ENCODE measurements at regions not wholly inside any gene's neighbourhood (a gene's known extent, or its start where the extent isn't known, plus 50 kb on each side); places are given as distances from the start of the nearest gene placed in this dataset.

- TF ChIP-seq CTCF (IDR thresholded peaks at IDR 0.05; ENCODE audit: low read depth, low read length, missing control alignments): no peak
- in situ Hi-C loops (cut with HindIII; ENCODE audit: low sequenced_read_pairs): no loop called here
- H3K4me3 ChIP-seq (ENCODE audit: low read depth, low read length): no peak overlapping the region
- no peak for DNase-seq (ENCODE audit: low read depth)
Measured at GRCh38 chr1:244139655-244140054, 88.6 kb downstream of the ZBTB18 start.

GRCh38 chr1:244140420-244140819 is 89.3 kb downstream of the ZBTB18 start:
- in situ Hi-C loops (cut with HindIII; ENCODE audit: low sequenced_read_pairs): no loop called here
- no peak overlapping the region for H3K4me3 ChIP-seq (ENCODE audit: low read depth, low read length)
- TF ChIP-seq CTCF (IDR thresholded peaks at IDR 0.05; ENCODE audit: low read depth, low read length, missing control alignments): no peak
- DNase-seq (ENCODE audit: low read depth): no peak

- no peak overlapping the region for H3K4me3 ChIP-seq (ENCODE audit: low read depth, low read length)
- no peak for DNase-seq (ENCODE audit: low read depth)
- no peak for TF ChIP-seq CTCF (IDR thresholded peaks at IDR 0.05; ENCODE audit: low read depth, low read length, missing control alignments)
- in situ Hi-C loops (cut with HindIII; ENCODE audit: low sequenced_read_pairs): no loop called here
Measured at GRCh38 chr1:244144053-244144452, 93.0 kb downstream of the ZBTB18 start.

- no peak for TF ChIP-seq CTCF (IDR thresholded peaks at IDR 0.05; ENCODE audit: low read depth, low read length, missing control alignments)
- no peak for DNase-seq (ENCODE audit: low read depth)
- in situ Hi-C loops (cut with HindIII; ENCODE audit: low sequenced_read_pairs): no loop called here
- H3K4me3 ChIP-seq (ENCODE audit: low read depth, low read length): no peak overlapping the region
Measured at GRCh38 chr1:244150071-244150470, 99.0 kb downstream of the ZBTB18 start.

- no peak overlapping the region for H3K4me3 ChIP-seq (ENCODE audit: low read depth, low read length)
- DNase-seq (ENCODE audit: low read depth): no peak
- in situ Hi-C loops (cut with HindIII; ENCODE audit: low sequenced_read_pairs): no loop called here
- no peak for TF ChIP-seq CTCF (IDR thresholded peaks at IDR 0.05; ENCODE audit: low read depth, low read length, missing control alignments)
Measured at GRCh38 chr1:244150665-244151064, 99.6 kb downstream of the ZBTB18 start.

GRCh38 chr1:244151537-244151936 is 100.5 kb downstream of the ZBTB18 start:
- no peak for DNase-seq (ENCODE audit: low read depth)
- in situ Hi-C loops (cut with HindIII; ENCODE audit: low sequenced_read_pairs): no loop called here
- TF ChIP-seq CTCF (IDR thresholded peaks at IDR 0.05; ENCODE audit: low read depth, low read length, missing control alignments): no peak
- no peak overlapping the region for H3K4me3 ChIP-seq (ENCODE audit: low read depth, low read length)

GRCh38 chr1:244154508-244154871 is 103.4 kb downstream of the ZBTB18 start:
- no peak for DNase-seq (ENCODE audit: low read depth)
- no peak overlapping the region for H3K4me3 ChIP-seq (ENCODE audit: low read depth, low read length)
- no peak for TF ChIP-seq CTCF (IDR thresholded peaks at IDR 0.05; ENCODE audit: low read depth, low read length, missing control alignments)
- in situ Hi-C loops (cut with HindIII; ENCODE audit: low sequenced_read_pairs): no loop called here
